ENCODE measurements at regions not wholly inside any gene's neighbourhood (a gene's known extent, or its start where the extent isn't known, plus 50 kb on each side); places are given as distances from the start of the nearest gene placed in this dataset.

GRCh38 chr5:39702928-39703327, 278.1 kb upstream of the DAB2 start:
- Histone ChIP-seq H3K4me3 (ENCODE audit: low read depth, low read length) (no peak overlapping the region), H3K27me3 (ENCODE audit: control insufficient read depth, insufficient read depth, low read length) (no peaks in the 10 kb centered on the region), H3K9me3 (ENCODE audit: control insufficient read depth, insufficient read depth, low read length) (no peaks in the 10 kb centered on the region), H3K27ac (ENCODE audit: low read depth, low read length) (no peak overlapping the region)
- TF ChIP-seq CTCF (IDR thresholded peaks at IDR 0.05; ENCODE audit: low read depth, low read length): no peak
- POLR2A ChIA-PET: no interaction called here
- DNase-seq (ENCODE audit: low read depth, low spot score): no peak
- CTCF ChIA-PET: interaction anchor here (1.5 to 1.6 kb wide), 2 partner anchors 10 to 11 kb away, joined by 6 to 7 read pairs; no protein-coding TSS in a partner anchor

- no peaks in the 10 kb centered on the region for H3K27me3 ChIP-seq (ENCODE audit: control insufficient read depth, insufficient read depth, low read length)
- TF ChIP-seq CTCF (IDR thresholded peaks at IDR 0.05; ENCODE audit: low read depth, low read length): no peak
- no peak overlapping the region for H3K4me3 ChIP-seq (ENCODE audit: low read depth, low read length)
- no peak for DNase-seq (ENCODE audit: low read depth, low spot score)
- H3K27ac ChIP-seq (ENCODE audit: low read depth, low read length): no peak overlapping the region
- ChIA-PET CTCF (interaction anchor here (0.6 to 1.0 kb wide), 4 partner anchors 12 to 715 kb away, joined by 3 to 5 read pairs (median 4); no protein-coding TSS in a partner anchor), POLR2A (no interaction called here)
- H3K9me3 ChIP-seq (ENCODE audit: control insufficient read depth, insufficient read depth, low read length): no peaks in the 10 kb centered on the region
Measured at GRCh38 chr5:39700523-39700922, 275.7 kb upstream of the DAB2 start.

- no peak for DNase-seq (ENCODE audit: low read depth, low spot score)
- no peak overlapping the region for H3K4me3 ChIP-seq (ENCODE audit: low read depth, low read length)
- no peaks in the 10 kb centered on the region for H3K27me3 ChIP-seq (ENCODE audit: control insufficient read depth, insufficient read depth, low read length)
- H3K27ac ChIP-seq (ENCODE audit: low read depth, low read length): no peak overlapping the region
- CTCF ChIA-PET: no interaction called here
- H3K9me3 ChIP-seq (ENCODE audit: control insufficient read depth, insufficient read depth, low read length): no peaks in the 10 kb centered on the region
- POLR2A ChIA-PET: no interaction called here
- TF ChIP-seq CTCF (IDR thresholded peaks at IDR 0.05; ENCODE audit: low read depth, low read length): no peak
Measured at GRCh38 chr5:39698838-39699560, 274.2 kb upstream of the DAB2 start.

DNA sequence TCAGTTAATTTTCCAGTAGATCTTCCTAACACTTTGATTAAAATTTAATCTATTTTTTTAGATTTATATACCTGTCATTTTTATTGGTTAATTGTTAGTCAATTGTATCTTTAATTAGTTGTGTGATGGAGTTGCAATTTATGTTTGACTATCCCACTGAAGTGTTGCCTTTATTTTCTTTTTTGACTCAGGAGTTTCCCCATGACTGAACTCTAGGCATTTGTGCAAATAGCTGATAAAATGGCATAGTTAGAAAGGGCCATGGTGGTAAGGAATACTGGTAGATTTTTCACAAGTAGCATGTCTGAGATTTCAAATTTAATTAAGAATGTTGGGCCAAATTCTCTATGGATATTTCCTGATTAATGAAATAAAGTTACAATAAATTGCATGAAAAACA, 273.1 kb upstream of the DAB2 start:
- Histone ChIP-seq H3K27ac (ENCODE audit: low read depth, low read length) (no peak overlapping the region), H3K27me3 (ENCODE audit: control insufficient read depth, insufficient read depth, low read length) (no peaks in the 10 kb centered on the region), H3K4me3 (ENCODE audit: low read depth, low read length) (no peak overlapping the region), H3K9me3 (ENCODE audit: control insufficient read depth, insufficient read depth, low read length) (no peaks in the 10 kb centered on the region)
- CTCF ChIA-PET: interaction anchor here (1.4 kb wide), 1 partner anchor 119 kb away, joined by 3 read pairs; no protein-coding TSS in a partner anchor
- POLR2A ChIA-PET: no interaction called here
- no peak for DNase-seq (ENCODE audit: low read depth, low spot score)
- no peak for TF ChIP-seq CTCF (IDR thresholded peaks at IDR 0.05; ENCODE audit: low read depth, low read length)

DNA sequence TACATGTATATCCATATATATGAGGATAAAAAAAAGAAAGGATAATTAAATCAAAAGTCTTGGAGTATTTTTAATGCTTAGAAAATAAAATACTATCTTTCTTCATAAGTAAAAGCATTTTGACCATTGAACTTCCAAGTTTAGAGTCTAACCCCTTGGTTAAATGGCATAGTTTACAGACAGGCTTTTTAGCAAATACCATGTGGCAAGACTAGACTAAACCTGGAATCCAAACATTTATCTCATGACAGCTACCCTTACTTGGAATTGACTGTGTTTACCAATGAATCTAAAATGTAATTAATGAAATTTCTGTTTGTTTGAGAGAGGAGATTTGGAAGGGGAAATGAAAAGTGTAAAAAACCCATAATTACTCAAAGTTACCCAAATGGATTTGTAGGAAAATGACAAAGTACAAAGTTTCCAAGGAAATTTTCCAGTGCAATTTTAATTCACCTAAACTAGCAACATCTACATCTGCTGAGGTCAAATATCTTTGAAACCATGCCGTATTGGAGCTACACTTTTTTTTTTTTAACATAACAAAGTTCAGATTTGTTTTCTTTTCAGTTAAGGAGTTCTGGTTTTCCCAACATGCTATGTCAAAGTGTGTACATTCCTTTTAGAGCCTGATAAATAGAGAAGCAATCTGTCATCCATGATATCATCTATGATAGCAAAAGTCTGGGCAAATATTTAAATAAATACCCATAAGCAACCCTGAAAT, 272.1 kb upstream of the DAB2 start:
- Histone ChIP-seq H3K27ac (ENCODE audit: low read depth, low read length) (no peak overlapping the region), H3K27me3 (ENCODE audit: control insufficient read depth, insufficient read depth, low read length) (no peaks in the 10 kb centered on the region), H3K4me3 (ENCODE audit: low read depth, low read length) (no peak overlapping the region), H3K9me3 (ENCODE audit: control insufficient read depth, insufficient read depth, low read length) (no peaks in the 10 kb centered on the region)
- ChIA-PET CTCF (interaction anchor here (1.3 to 1.4 kb wide), 2 partner anchors 118 to 479 kb away, joined by 3 read pairs; no protein-coding TSS in a partner anchor), POLR2A (no interaction called here)
- no peak for DNase-seq (ENCODE audit: low read depth, low spot score)
- no peak for TF ChIP-seq CTCF (IDR thresholded peaks at IDR 0.05; ENCODE audit: low read depth, low read length)

Measured in AG04450 (cell line).